ENCODE measurements at regions not wholly inside any gene's neighbourhood (a gene's known extent, or its start where the extent isn't known, plus 50 kb on each side); places are given as distances from the start of the nearest gene placed in this dataset.

- peak; percentile 96 for DNase-seq (ENCODE audit: low spot score)
Observed at GRCh38 chr9:6703898-6704639, 53.7 kb upstream of the KDM4C start.

GRCh38 chr9:6702707-6703106, 55.1 kb upstream of the KDM4C start:
- DNase-seq (ENCODE audit: low spot score) = peak; percentile 39

GRCh38 chr9:6696178-6696577, 50.6 kb upstream of the GLDC start:
- DNase-seq (ENCODE audit: low spot score) = no peak

GRCh38 chr9:6695121-6695814, 49.7 kb upstream of the GLDC start:
- DNase-seq (ENCODE audit: low spot score) = no peak
